GM21526 (cell line): ENCODE measurements at regions not wholly inside any gene's neighbourhood (a gene's known extent, or its start where the extent isn't known, plus 50 kb on each side); places are given as distances from the start of the nearest gene placed in this dataset.
A peak's percentile ranks its signal among the peaks of the same experiment; 100 is the strongest.
"Not testable (repeated sequence)": the region's sequence is repeated elsewhere in the genome, so short reads cannot be mapped to it uniquely, and the experiment has no call there.

Experiments
- ATAC-seq: cut with Tn5 transposase; IDR thresholded peaks from one replicate; pipeline ENCODE4 v1.9.1; 2021; ENCODE audit warnings: moderate library complexity; ENCODE audit not compliant: unreplicated experiment, low FRiP score

DNA sequence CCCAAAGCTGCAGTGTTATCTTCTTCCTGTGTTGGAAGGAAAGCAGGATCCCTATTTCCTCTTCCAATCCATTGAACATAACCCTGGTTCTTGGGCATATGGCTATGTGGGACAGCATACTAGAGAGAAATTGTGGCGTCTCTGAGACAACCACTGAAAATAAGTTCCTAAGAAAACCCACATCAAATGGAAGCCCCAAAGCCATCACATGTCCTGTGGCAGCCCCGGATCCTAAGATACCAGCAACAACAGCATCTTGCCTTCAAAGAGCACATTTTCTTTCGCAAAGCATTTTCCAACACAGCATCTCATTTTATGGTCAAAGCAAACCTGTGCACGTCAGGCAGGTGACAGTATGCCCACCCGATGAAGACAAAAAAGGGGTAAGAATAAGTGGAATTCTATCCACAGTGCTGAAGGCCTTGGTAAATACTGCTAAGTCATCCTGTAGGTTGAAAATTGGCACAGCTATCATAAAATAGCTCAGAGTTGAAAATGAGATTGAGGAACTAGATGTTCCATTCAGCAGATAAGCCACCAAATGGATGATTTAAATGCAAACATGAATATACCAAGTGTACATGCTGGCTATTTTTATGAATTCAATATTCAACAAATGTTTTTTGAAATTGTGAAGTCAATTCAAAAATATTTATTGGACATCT lies 232.2 kb downstream of the DLEU7 start:
- no peak for ATAC-seq

DNA sequence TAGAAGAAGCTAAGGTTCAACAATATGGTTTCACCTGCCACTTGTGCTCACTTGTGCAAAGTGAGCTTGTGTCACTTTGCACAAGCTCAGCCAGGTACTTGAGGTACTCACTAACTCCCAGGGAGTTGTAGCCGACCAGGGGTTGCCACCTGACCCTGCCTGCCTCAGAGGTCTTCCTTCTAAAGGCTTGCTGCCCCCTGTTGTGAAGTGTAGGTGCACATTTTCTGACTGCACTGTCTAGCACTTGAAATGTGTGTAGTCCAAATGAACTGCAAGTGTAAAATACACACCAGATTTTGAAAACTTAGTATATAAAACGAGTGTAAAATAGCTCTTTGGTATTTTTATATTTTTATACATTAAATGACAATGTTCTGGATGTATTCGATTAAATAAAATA lies 230.8 kb downstream of the DLEU7 start:
- no peak for ATAC-seq

- no peak for ATAC-seq
Measured at GRCh38 chr13:50613356-50613831, 230.1 kb downstream of the DLEU7 start.

DNA sequence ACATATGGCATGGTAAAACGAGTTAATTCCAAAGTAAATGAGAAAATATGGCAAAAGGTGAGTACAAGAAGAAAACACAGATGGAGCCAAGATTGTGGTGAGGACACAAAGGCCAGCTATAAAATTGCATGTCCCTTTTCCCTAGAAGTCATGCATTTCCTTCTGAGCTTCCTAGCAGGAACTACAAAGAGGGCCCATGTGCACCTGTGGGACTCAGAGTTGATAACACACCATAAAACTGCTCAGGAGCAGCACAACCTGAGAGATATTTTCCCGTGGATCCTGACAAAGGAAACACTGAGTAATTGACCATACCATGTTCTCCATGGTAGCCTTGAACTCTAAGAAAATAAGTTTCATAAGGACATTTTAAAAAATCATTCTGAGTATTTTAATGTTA lies 228.3 kb downstream of the DLEU7 start:
- ATAC-seq: no peak

DNA sequence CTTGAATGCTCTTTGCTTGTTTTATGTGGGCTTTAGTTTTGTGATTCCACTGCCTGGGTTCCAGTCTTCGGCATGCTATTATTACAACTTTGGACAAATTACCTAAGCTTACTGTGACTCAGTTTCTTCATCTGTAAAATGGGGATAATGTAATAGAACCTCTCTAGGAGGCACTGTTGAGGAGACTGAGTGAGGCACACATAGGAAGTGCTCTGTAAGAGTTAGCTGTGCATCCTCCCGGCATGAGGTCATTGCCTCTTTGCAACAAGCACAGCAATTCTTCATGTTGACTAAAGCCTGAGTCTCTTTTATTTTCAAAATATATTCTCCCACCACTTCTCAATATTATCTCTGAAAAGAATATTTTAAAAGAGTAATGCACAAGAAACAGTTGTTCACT lies 227.4 kb downstream of the DLEU7 start:
- ATAC-seq: no peak

GRCh38 chr13:50617134-50617721 lies 226.3 kb downstream of the DLEU7 start:
- no peak for ATAC-seq

DNA sequence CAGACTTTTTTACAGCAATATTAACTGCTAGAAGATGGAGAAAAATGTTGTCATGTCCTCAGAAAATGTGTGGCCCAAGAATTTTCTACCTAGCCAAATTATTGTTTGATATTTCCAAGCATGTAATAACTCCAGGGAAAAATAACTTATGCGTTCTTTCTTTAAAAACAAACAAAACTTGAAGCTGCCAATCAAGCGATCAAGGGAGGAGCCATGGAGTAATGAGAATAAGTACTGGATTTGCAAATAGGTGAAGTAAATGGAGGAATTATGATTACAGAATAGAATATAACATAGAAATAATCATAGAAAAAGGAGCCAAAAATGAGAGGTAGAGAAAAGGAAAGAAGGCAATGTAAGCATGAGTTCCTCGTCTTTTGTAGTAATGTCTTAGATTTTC lies 225.3 kb downstream of the DLEU7 start:
- ATAC-seq: no peak

DNA sequence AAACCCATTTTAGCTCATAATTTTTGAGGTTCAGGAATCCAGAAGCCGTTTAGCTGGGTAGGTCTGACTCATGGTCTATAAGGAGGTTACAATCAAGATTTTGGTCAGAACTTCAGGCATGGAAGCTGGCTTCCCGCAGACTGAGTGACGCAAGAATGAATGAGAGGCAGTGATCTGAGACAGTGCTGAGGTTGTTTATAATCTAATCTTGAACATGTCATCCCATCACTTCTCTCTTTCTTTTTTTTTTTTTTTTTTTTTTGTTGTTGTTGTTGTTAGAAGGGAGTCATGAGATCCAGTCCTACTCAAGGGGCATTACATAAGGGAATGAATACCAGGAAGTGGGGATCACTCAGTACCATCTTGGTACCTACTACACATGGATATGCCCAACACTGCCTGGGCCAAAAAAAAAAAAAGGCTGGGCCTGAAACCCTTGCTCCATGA lies 217.4 kb downstream of the DLEU7 start:
- ATAC-seq: no peak

DNA sequence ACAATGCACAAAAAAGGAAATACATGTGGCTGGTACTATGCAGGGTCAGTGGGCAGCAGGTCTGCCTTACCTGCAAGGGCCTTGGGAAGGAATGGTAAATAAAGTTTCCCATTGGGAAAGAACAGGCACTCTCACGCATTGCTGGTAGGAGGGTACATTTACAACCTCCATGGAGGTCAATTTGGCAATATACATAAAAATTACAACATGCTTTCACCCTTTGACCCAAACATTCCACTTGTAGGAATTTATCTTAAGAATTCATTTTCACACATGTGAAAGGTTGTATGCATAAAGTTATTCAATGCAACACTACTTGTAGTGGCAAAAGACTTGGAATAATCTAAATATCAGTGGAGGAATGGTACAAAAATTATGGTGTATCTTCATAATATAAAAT lies 216.4 kb downstream of the DLEU7 start:
- no peak for ATAC-seq

DNA sequence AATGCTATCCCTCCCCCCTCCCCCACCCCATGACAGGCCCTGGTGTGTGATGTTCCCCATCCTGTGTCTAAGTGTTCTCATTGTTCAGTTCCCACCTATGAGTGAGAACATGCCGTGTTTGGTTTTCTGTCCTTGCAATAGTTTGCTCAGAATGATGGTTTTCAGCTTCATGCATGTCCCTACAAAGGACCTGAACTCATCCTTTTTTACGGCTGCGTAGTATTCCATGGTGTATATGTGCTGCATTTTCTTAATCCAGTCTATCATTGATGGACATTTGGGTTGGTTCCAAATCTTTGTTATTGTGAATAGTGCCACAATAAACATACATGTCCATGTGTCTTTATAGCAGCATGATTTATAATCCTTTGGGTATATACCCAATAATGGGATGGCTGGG lies 215.0 kb downstream of the DLEU7 start:
- ATAC-seq: not testable (repeated sequence)

DNA sequence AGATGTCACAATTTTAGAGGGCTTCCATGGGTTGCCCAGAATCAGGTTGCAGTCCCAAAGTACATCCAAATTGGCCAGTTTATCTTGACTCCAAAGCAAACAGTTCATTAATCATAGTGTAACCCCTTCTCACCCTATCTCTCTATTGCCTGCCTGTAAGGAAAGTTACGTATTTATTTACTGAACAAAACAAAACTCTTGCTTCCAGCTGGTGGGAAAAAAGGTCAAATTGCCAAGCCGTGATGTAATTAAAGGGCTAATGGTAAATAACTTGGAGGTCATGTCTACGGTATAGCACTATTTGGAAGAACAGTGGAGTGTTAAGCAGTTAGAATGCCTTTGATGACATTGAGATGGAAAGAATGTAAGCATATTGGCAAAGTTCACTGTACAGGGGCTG lies 214.0 kb downstream of the DLEU7 start:
- ATAC-seq: no peak

- ATAC-seq: no peak
Measured at GRCh38 chr13:50629966-50630365, 213.5 kb downstream of the DLEU7 start.

DNA sequence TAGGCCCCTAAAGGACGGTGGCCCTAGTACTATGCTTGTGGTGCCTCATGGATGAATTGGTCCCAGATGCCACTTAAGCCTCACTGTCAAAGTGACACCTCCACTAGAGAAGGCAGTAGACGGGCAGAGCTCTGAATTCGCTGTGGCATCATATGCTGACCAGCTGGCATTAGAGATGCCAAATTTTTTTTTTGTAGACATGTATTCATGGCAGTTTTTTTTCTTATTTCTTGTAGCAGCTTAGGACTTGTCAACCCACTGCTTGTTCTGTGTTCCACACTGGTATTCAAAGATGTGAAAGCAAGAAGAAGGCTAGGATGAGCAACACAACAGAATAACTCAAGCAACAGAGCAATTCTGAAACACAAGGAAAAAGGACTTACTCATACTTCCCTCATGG lies 212.5 kb downstream of the DLEU7 start:
- ATAC-seq: no peak

DNA sequence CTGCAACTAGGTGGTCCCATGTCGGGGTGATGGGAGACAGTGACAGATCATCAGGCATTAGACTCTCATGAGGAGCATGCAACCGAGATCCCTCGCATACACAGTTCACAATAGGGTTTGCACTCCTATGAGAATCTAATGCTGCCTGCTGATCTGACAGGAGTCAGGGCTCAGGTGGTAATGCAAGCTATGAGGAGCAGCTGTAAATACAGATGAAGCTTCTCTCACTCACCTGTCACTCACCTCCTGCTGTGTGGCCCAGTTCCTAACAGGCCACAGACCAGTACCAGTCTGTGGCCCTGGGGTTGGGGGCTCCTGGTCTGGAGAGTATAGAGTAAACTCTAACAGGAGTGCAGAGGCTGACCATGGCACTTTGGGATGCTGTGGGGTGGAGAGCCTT lies 209.2 kb downstream of the DLEU7 start:
- ATAC-seq: no peak

DNA sequence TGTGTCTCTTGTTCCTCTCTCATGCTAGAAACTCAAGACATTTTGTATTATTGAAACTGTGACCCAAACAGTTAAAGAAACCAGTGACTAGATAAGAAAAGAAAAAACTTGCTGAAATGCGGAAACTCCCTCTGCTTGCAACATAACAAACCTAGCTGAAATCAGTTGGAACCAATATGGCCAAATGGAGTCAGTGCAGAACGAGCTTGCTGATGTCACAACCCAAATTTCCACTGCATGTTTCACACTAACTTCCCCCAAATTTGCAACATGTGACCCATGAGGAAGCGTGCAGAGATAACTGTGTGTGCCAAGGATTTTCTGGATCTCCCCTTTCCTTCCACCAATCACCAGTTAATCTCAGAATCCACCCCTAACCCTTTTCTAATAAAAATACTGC lies 208.0 kb downstream of the DLEU7 start:
- ATAC-seq: peak; percentile 56

- ATAC-seq: peak; percentile 59
Measured at GRCh38 chr13:50636007-50636704, 207.3 kb downstream of the DLEU7 start.

DNA sequence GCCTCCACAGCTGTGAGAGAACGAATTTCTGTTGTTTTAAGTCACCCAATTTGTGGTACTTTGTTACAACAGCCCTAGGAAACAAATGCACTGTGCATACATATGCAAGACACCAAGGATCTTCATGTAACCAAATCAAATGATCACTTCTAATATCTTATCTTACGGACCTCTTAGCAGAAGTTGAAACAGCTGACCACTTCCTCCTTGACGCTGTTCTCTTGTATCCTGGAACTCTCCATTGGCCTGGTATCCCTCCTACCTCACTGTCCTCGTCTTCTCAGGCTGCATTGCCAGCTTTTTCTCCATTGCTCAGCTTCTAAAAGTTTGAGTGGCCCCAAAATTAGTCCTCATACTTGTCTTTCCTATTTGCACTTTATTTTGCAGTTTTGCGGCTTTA lies 200.4 kb downstream of the DLEU7 start:
- no peak for ATAC-seq

GRCh38 chr13:50644081-50644871 lies 199.2 kb downstream of the DLEU7 start:
- ATAC-seq: no peak

DNA sequence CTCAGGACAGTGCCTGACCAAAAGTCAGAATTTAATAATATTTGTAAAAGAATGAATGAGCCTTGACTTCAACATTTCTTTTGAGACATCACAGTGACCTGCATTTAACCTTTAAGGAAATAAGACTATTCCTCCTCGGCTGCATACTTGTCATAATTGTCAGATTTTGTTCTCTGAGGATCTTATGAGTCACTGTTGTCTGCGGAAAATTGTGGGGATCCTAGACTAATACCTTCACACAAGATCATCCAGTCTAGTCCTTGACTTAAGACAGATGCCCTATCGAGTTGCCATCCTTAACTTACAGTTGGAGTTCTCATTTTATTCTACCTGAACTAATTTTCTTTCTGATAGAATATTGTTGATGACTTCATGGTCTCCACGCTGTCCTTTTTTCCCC lies 198.4 kb downstream of the DLEU7 start:
- no peak for ATAC-seq

DNA sequence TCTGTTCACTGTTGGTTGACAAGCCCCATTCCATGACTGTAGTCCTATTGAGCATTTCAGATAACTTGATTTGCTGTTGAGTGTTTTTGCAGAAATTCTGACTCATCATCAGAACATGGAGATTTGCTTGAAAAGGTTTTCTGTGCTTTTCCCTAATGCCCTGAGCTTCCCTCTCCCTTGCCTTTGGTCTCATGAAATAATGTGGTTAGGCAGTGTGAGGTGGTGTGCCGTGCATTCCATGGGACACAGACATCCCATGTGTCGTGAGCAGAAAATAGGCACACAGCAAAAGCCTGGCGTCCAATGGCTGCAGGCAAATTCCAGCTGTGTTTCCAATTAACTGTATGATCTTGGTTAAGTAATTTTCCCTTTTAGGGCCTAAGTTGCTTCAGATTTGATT lies 197.4 kb downstream of the DLEU7 start:
- no peak for ATAC-seq

GRCh38 chr13:50649211-50649610 lies 194.3 kb downstream of the DLEU7 start:
- ATAC-seq: no peak
